ENCODE measurements at regions not wholly inside any gene's neighbourhood (a gene's known extent, or its start where the extent isn't known, plus 50 kb on each side); places are given as distances from the start of the nearest gene placed in this dataset.
A peak's percentile ranks its signal among the peaks of the same experiment; 100 is the strongest.
"Not testable (repeated sequence)": the region's sequence is repeated elsewhere in the genome, so short reads cannot be mapped to it uniquely, and the experiment has no call there.

DNA sequence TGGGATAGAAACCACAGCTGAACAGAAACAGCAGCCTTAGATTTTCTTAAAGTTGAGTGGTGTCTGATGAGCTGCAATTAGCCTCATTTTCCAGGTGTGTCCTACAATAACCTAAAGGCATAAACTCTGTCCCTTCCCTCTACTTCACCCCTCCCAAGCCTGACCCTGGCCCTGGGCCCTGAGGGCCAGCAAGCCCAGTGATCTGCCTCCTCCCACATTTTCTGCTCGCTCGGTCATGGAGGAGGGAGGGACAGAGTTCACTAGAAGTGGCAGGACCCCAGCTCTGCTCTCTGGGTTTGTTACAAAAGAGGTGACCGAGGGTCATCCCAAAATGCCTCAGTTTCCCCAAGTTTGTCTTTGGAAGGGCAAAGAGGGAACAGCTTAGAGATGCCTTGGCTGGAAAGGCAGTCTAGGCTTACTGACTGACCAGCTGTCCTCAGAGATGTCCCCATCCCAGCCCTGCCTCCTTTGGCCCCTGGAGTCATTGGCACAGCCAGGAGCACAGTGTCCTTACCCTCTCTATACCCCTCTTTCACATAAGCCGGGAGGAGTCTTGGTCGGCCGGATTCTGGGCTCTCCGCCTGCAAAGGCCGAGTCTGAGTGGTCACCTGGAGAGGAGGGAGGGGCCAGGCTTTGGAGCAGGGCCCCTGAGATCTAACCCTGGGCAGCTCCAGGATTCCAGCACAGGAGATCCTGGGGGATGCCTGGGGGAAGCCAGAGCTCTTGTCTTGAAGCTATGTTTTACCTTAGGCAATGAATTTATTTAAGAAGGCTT, 172.7 kb downstream of the PTPRU start:
- ATAC-seq (no peak), DNase-seq (no peak)
- H3K9me3 Mint-ChIP-seq (ENCODE audit: low read depth), result no peaks in the 10 kb centered on the region
- H3K4me1 Mint-ChIP-seq, result no peaks in the 10 kb centered on the region
- H3K27ac Mint-ChIP-seq, result no peak overlapping the region
- CTCF ChIA-PET, result interaction anchor here (1.5 kb wide), 1 partner anchor 14 kb away, joined by 4 read pairs; no protein-coding TSS in a partner anchor
- peaks cover 3% of the 10 kb centered on the region for H3K27me3 Mint-ChIP-seq
- H3K36me3 Mint-ChIP-seq, result no peaks in the 10 kb centered on the region
- H3K4me3 Mint-ChIP-seq, result no peak overlapping the region

DNA sequence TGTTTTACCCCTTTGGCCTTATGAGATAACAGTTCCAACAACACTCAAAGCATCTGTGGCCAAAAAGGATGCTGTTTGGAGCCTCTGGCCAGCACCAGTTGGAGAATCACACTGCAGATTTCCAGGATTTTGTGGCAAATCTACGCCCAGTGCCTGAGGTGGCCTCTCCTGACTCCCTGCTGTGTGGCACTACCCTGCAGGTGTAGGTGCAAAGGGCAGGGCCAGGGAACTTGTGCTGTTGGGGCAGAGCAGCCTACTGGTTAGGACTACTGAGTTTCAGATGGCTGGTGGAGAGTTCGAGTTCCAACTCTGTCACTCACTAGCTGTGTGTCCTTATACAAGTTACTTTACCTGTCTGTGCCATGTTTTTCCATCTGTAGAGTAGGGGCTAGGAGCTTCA, 170.5 kb downstream of the PTPRU start:
- H3K27ac Mint-ChIP-seq, result no peak overlapping the region
- H3K4me1 Mint-ChIP-seq, result no peaks in the 10 kb centered on the region
- no peak for DNase-seq
- CTCF ChIA-PET, result no interaction called here
- H3K36me3 Mint-ChIP-seq, result no peaks in the 10 kb centered on the region
- no peak overlapping the region for H3K4me3 Mint-ChIP-seq
- no peak for ATAC-seq
- peaks cover 5% of the 10 kb centered on the region for H3K27me3 Mint-ChIP-seq
- H3K9me3 Mint-ChIP-seq (ENCODE audit: low read depth), result no peaks in the 10 kb centered on the region

DNA sequence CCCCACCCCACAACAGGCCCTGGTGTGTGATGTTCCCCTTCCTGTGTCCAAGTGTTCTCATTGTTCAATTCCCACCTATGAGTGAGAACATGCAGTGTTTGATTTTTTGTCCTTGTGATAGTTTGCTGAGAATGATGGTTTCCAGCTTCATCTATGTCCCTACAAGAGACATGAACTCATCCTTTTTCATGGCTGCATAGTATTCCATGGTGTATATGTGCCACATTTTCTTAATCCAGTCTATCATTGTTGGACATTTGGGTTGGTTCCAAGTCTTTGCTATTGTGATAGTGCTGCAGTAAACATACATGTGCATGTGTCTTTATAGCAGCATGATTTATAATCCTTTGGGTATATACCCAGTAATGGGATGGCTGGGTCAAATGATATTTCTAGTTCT, 163.9 kb downstream of the PTPRU start:
- H3K27me3 Mint-ChIP-seq; H3K4me3 Mint-ChIP-seq; H3K27ac Mint-ChIP-seq; DNase-seq; CTCF ChIA-PET; H3K36me3 Mint-ChIP-seq; ATAC-seq; H3K4me1 Mint-ChIP-seq; H3K9me3 Mint-ChIP-seq (ENCODE audit: low read depth): not testable (repeated sequence)

DNA sequence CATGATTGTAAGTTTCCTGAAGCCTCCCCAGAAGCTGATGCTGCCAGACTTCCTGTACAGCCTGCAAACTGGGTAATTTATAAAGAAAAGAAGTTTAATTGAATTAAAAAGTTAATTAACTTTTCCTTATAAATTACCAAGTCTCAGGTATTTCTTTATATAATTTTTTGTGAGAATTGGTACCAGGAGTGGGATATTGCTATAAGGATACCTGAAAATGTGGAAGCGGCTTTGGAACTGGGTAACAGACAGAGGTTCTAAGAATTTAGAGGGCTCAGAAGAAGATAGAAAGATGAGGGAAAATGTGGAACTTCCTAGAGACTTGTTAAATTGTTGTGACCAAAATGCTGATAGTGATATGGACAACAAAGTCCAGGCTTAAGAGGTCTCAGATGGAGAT, 163.1 kb downstream of the PTPRU start:
- CTCF ChIA-PET, result no interaction called here
- Mint-ChIP-seq H3K27me3 (peaks cover 2% of the 10 kb centered on the region), H3K36me3 (no peaks in the 10 kb centered on the region), H3K4me3 (no peak overlapping the region), H3K4me1 (no peaks in the 10 kb centered on the region), H3K9me3 (ENCODE audit: low read depth) (peaks cover 2% of the 10 kb centered on the region), H3K27ac (no peak overlapping the region)
- no peak for ATAC-seq
- DNase-seq, result no peak

DNA sequence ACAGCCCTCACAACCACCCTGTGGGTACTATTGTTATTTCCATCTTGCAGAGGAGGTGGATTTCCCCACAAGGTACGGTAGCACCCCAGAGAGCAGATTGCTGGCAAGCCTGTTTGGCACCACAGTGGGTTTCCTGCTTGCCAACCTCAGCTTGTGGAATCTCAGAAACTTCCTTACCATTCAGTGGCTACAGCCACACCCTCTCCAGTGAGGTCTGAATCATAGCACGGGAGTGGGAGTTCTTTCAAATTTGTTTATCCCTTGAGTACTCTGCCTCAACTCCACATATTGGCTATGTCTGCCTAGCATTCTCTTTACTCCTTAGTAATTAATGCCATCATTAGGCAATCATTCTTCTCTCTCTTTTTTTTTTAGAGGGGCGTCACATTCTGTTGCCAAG, 162.1 kb downstream of the PTPRU start:
- ATAC-seq, result no peak
- CTCF ChIA-PET, result no interaction called here
- Mint-ChIP-seq H3K4me3 (no peak overlapping the region), H3K27ac (no peak overlapping the region), H3K27me3 (peaks cover 2% of the 10 kb centered on the region), H3K36me3 (no peaks in the 10 kb centered on the region), H3K9me3 (ENCODE audit: low read depth) (peaks cover 2% of the 10 kb centered on the region), H3K4me1 (no peaks in the 10 kb centered on the region)
- peak; percentile 18 for DNase-seq

GRCh38 chr1:29397981-29398380, 161.7 kb downstream of the PTPRU start:
- H3K4me1 Mint-ChIP-seq, result no peaks in the 10 kb centered on the region
- no peak overlapping the region for H3K4me3 Mint-ChIP-seq
- H3K27ac Mint-ChIP-seq, result no peak overlapping the region
- peak; percentile 21 for DNase-seq
- H3K36me3 Mint-ChIP-seq, result no peaks in the 10 kb centered on the region
- H3K9me3 Mint-ChIP-seq (ENCODE audit: low read depth), result peaks cover 2% of the 10 kb centered on the region
- CTCF ChIA-PET, result interaction anchor here (0.9 kb wide), 1 partner anchor 16 kb away, joined by 3 read pairs; no protein-coding TSS in a partner anchor
- no peak for ATAC-seq
- peaks cover 1% of the 10 kb centered on the region for H3K27me3 Mint-ChIP-seq

- no peaks in the 10 kb centered on the region for H3K27me3 Mint-ChIP-seq
- ATAC-seq, result no peak
- DNase-seq, result no peak
- CTCF ChIA-PET, result interaction anchor here (0.9 kb wide), 1 partner anchor 15 kb away, joined by 3 read pairs; no protein-coding TSS in a partner anchor
- no peaks in the 10 kb centered on the region for H3K4me1 Mint-ChIP-seq
- H3K27ac Mint-ChIP-seq, result no peak overlapping the region
- no peaks in the 10 kb centered on the region for H3K36me3 Mint-ChIP-seq
- H3K9me3 Mint-ChIP-seq (ENCODE audit: low read depth), result peaks cover 2% of the 10 kb centered on the region
- H3K4me3 Mint-ChIP-seq, result no peak overlapping the region
Observed at GRCh38 chr1:29397256-29397590, 160.9 kb downstream of the PTPRU start.

DNA sequence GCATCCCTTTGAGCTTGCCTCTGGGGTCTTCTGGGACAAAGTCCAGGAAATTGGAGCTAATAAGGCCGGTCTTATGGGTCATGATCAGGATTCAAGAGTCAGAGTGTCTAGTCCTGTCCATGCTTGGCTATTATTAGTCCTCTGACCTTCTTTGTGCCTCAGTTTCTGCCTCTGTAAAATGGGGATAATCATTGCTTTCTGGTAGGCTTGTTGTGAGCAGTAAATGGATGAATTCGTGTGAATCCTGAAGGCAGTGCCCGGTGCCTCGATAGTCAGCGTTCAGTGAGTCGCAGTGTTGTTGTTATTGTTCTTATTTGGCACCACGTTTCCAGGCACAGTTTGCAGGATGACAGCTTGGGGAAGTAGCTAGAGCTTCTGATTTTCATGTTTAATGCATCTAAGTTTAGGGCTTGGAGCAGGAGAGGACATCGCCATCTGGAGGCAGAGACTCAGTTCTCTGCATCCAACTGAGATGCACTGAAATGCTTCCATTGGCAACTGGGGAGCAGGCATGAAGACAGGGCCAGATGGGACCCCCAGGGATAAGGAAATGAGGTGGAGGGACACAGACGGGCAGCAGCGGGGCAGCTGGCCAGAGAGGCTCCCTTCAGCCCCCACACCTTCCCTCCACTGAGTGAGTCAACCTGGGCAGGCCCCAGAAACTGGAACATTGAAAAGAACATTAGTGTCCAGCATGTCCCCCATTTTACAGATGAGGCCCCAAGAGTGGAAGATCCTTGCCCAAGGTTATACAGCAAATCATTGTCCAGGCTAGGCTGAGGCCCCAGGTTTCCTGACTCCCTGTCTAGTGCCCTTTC, 160.3 kb downstream of the PTPRU start:
- Mint-ChIP-seq H3K4me3 (no peak overlapping the region), H3K27me3 (no peaks in the 10 kb centered on the region), H3K36me3 (no peaks in the 10 kb centered on the region), H3K27ac (no peak overlapping the region), H3K9me3 (ENCODE audit: low read depth) (peaks cover 2% of the 10 kb centered on the region), H3K4me1 (no peaks in the 10 kb centered on the region)
- DNase-seq (peak; percentile 18), ATAC-seq (no peak)
- CTCF ChIA-PET, result interaction anchor here (0.9 kb wide), 1 partner anchor 15 kb away, joined by 3 read pairs; no protein-coding TSS in a partner anchor

- H3K27me3 Mint-ChIP-seq, result no peaks in the 10 kb centered on the region
- no peaks in the 10 kb centered on the region for H3K4me1 Mint-ChIP-seq
- ATAC-seq (no peak), DNase-seq (peak; percentile 4)
- no peak overlapping the region for H3K4me3 Mint-ChIP-seq
- no peaks in the 10 kb centered on the region for H3K36me3 Mint-ChIP-seq
- CTCF ChIA-PET, result no interaction called here
- peaks cover 2% of the 10 kb centered on the region for H3K9me3 Mint-ChIP-seq (ENCODE audit: low read depth)
- H3K27ac Mint-ChIP-seq, result no peak overlapping the region
Observed at GRCh38 chr1:29395736-29396437, 159.6 kb downstream of the PTPRU start.

DNA sequence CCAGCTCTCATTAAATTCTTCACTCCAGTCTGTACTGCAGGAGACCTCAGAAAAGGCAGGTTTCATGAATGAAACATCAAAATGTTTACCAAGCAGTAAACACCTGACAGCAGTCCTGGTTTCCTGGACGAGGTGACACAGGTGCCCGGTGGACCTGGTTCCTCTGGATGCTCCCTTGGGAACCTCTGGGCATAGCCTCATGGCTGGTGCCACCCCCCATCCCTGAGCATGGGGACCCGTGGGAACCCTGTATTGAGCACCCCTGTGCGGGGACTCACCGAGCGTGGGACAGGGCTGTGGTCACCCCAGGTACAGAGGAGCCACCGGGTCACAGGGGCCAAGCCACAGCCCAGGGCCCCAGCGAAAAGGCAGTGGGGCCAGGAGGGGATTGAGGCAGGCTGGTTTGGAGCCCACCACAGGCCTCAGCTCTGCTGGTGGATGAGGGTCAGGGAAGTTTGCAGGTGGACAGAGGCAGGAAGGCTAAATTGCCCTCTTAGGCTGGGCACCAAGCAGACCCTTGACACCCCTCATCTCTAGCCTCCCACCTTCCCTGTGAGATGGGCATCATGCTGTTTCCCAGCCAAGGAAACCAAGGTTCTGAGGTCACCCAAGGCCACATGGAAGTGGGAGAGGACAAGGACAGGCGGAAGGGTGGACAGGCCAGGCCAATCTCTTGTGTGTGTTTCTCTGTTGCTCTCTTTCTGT, 158.4 kb downstream of the PTPRU start:
- Mint-ChIP-seq H3K27me3 (peaks cover 2% of the 10 kb centered on the region), H3K4me1 (no peaks in the 10 kb centered on the region), H3K36me3 (no peaks in the 10 kb centered on the region), H3K9me3 (ENCODE audit: low read depth) (peaks cover 2% of the 10 kb centered on the region), H3K27ac (no peak overlapping the region), H3K4me3 (no peak overlapping the region)
- ATAC-seq (no peak), DNase-seq (peak; percentile 29)
- CTCF ChIA-PET, result no interaction called here

- DNase-seq, result peak; percentile 16
- CTCF ChIA-PET, result interaction anchor here (0.9 kb wide), 1 partner anchor 52 kb away, joined by 3 read pairs; no protein-coding TSS in a partner anchor
- ATAC-seq, result no peak
- H3K36me3 Mint-ChIP-seq, result no peaks in the 10 kb centered on the region
- H3K27ac Mint-ChIP-seq, result no peak overlapping the region
- H3K27me3 Mint-ChIP-seq, result peaks cover 2% of the 10 kb centered on the region
- H3K4me1 Mint-ChIP-seq, result no peaks in the 10 kb centered on the region
- no peak overlapping the region for H3K4me3 Mint-ChIP-seq
- no peaks in the 10 kb centered on the region for H3K9me3 Mint-ChIP-seq (ENCODE audit: low read depth)
Observed at GRCh38 chr1:29393451-29393826, 157.1 kb downstream of the PTPRU start.

- Mint-ChIP-seq H3K4me1 (no peaks in the 10 kb centered on the region), H3K9me3 (ENCODE audit: low read depth) (no peaks in the 10 kb centered on the region), H3K4me3 (no peak overlapping the region), H3K27ac (no peak overlapping the region), H3K27me3 (peaks cover 2% of the 10 kb centered on the region), H3K36me3 (no peaks in the 10 kb centered on the region)
- no peak for ATAC-seq
- peak; percentile 23 for DNase-seq
- CTCF ChIA-PET, result interaction anchor here (0.9 kb wide), 1 partner anchor 52 kb away, joined by 3 read pairs; no protein-coding TSS in a partner anchor
Observed at GRCh38 chr1:29392486-29393450, 156.4 kb downstream of the PTPRU start.

Data from activated CD8-positive, alpha-beta memory T cell treated with anti-CD3 and anti-CD28 coated beads, Interleukin-2, amount 10 ng/mL, durations not matched to agents 7 days and 5 days (primary cell).